H9 (cell line): ENCODE measurements at regions not wholly inside any gene's neighbourhood (a gene's known extent, or its start where the extent isn't known, plus 50 kb on each side); places are given as distances from the start of the nearest gene placed in this dataset.
A peak's percentile ranks its signal among the peaks of the same experiment; 100 is the strongest.

Experiments used
- DNase-seq: peaks from one replicate; pipeline ENCODE4 v3.0.0-alpha.2; 2017
- H2AFZ ChIP-seq: one replicate; pipeline ENCODE4 v1.6.1; 2013; ENCODE audit warnings: mild to moderate bottlenecking, low read length, control low read depth, moderate library complexity
- H2AK5ac ChIP-seq: 2 replicates; pipeline ENCODE4 v1.6.1; 2013; ENCODE audit warnings: low read length, control low read depth, mixed read lengths; ENCODE audit not compliant: insufficient read length
- H2BK120ac ChIP-seq: one replicate; pipeline ENCODE4 v1.6.1; 2013; ENCODE audit warnings: low read depth, mild to moderate bottlenecking, low read length, control low read depth, inconsistent platforms; ENCODE audit not compliant: poor library complexity, severe bottlenecking
- H2BK12ac ChIP-seq: 2 replicates; pipeline ENCODE4 v1.6.1; 2013; ENCODE audit warnings: low read length, control low read depth, mixed read lengths, low read depth; ENCODE audit not compliant: insufficient read length
- H2BK15ac ChIP-seq: 2 replicates; pipeline ENCODE4 v1.6.1; 2013; ENCODE audit warnings: low read depth, low read length, control low read depth
- H2BK20ac ChIP-seq: one replicate; pipeline ENCODE4 v1.6.1; 2013; ENCODE audit warnings: low read depth, mild to moderate bottlenecking, low read length, control low read depth, inconsistent platforms; ENCODE audit not compliant: poor library complexity, severe bottlenecking
- H2BK5ac ChIP-seq: 2 replicates; pipeline ENCODE4 v1.6.1; 2013; ENCODE audit warnings: low read length, control low read depth, mixed read lengths; ENCODE audit not compliant: insufficient read length
- H3K14ac ChIP-seq: 2 replicates; pipeline ENCODE4 v1.6.1; 2013; ENCODE audit warnings: low read length, control low read depth; ENCODE audit not compliant: insufficient read depth
- H3K18ac ChIP-seq: 2 replicates; pipeline ENCODE4 v1.6.1; 2013; ENCODE audit warnings: low read depth, mild to moderate bottlenecking, mixed read lengths, low read length, control low read depth; ENCODE audit not compliant: insufficient read length
- H3K23ac ChIP-seq: 2 replicates; pipeline ENCODE4 v1.6.1; 2013; ENCODE audit warnings: low read length, control low read depth, mixed read lengths, low read depth; ENCODE audit not compliant: insufficient read length
- H3K23me2 ChIP-seq: 2 replicates; pipeline ENCODE4 v1.6.1; 2013; ENCODE audit warnings: low read depth, mild to moderate bottlenecking, mixed read lengths, low read length, control low read depth; ENCODE audit not compliant: insufficient read length, poor library complexity, severe bottlenecking
- H3K27ac ChIP-seq: 2 replicates; pipeline ENCODE4 v1.5.1; 2013; ENCODE audit warnings: low read length, control low read depth, mixed read lengths, low read depth; ENCODE audit not compliant: insufficient read length
- H3K27me3 ChIP-seq: 2 replicates; pipeline ENCODE4 v1.6.1; 2013; ENCODE audit warnings: low read length, control low read depth, inconsistent platforms; ENCODE audit not compliant: insufficient read depth
- H3K4ac ChIP-seq: 2 replicates; pipeline ENCODE4 v1.6.1; 2013; ENCODE audit warnings: low read depth, mild to moderate bottlenecking, control low read depth, inconsistent platforms, low read length, moderate library complexity
- H3K4me1 ChIP-seq: 2 replicates; pipeline ENCODE4 v1.6.1; 2013; ENCODE audit warnings: low read length, control low read depth, inconsistent platforms; ENCODE audit not compliant: insufficient read depth
- H3K4me2 ChIP-seq: 2 replicates; pipeline ENCODE4 v1.6.1; 2013; ENCODE audit warnings: low read length, control low read depth, mixed read lengths; ENCODE audit not compliant: insufficient read length, insufficient read depth
- H3K56ac ChIP-seq: 2 replicates; pipeline ENCODE4 v1.6.1; 2013; ENCODE audit warnings: low read depth, mild to moderate bottlenecking, mixed read lengths, low read length, control low read depth; ENCODE audit not compliant: insufficient read length
- H3K79me1 ChIP-seq: 2 replicates; pipeline ENCODE4 v1.6.1; 2013; ENCODE audit warnings: low read depth, mild to moderate bottlenecking, moderate library complexity, low read length, control low read depth, inconsistent platforms; ENCODE audit not compliant: insufficient read depth, poor library complexity, severe bottlenecking
- H3K79me2 ChIP-seq: 2 replicates; pipeline ENCODE4 v1.6.1; 2013; ENCODE audit warnings: low read length, control low read depth, inconsistent platforms; ENCODE audit not compliant: insufficient read depth
- H3K9ac ChIP-seq: 2 replicates; pipeline ENCODE4 v1.6.1; 2013; ENCODE audit warnings: low read length, control low read depth, mixed read lengths; ENCODE audit not compliant: insufficient read length; ENCODE audit errors: extremely low read depth
- H3K9me3 ChIP-seq: one replicate; pipeline ENCODE4 v1.6.1; 2013; ENCODE audit warnings: low read depth, low read length, inconsistent platforms; ENCODE audit not compliant: control insufficient read depth
- H3T11ph ChIP-seq: one replicate; pipeline ENCODE4 v1.6.1; 2013; ENCODE audit warnings: mild to moderate bottlenecking, low read length, control low read depth, inconsistent platforms
- H4K20me1 ChIP-seq: one replicate; pipeline ENCODE4 v1.6.1; 2013; ENCODE audit not compliant: control insufficient read depth, insufficient read length, insufficient read depth
- H4K5ac ChIP-seq: 2 replicates; pipeline ENCODE4 v1.6.1; 2013; ENCODE audit warnings: low read depth, mild to moderate bottlenecking, mixed read lengths, low read length, control low read depth; ENCODE audit not compliant: insufficient read length
- H4K8ac ChIP-seq: replicated peaks from 2 replicates; pipeline ENCODE4 v1.6.1; 2013; ENCODE audit warnings: low read length, control low read depth, mixed read lengths, low read depth; ENCODE audit not compliant: insufficient read length
- H4K91ac ChIP-seq: 2 replicates; pipeline ENCODE4 v1.6.1; 2013; ENCODE audit warnings: low read depth, mild to moderate bottlenecking, moderate library complexity, mixed read lengths, low read length, control low read depth; ENCODE audit not compliant: insufficient read length
- H3K27ac Mint-ChIP-seq, 3 experiments: 2 replicates in 2 of 3; 3 replicates in 1 of 3; pipeline ENCODE4 v1.8.0; 2020 to 2021; ENCODE audit warnings: mixed read lengths in 3 of 3, mild to moderate bottlenecking in 1 of 3, moderate library complexity in 1 of 3
- H3K27me3 Mint-ChIP-seq: 2 replicates; pipeline ENCODE4 v1.8.0; 2021; ENCODE audit warnings: low read depth, mild to moderate bottlenecking, moderate library complexity, mixed read lengths
- H3K36me3 Mint-ChIP-seq, 3 experiments: 2 replicates in 2 of 3; 3 replicates in 1 of 3; pipeline ENCODE4 v1.8.0; 2020 to 2021; ENCODE audit warnings: low read depth in 3 of 3, mixed read lengths in 3 of 3; ENCODE audit not compliant: insufficient read depth in 1 of 3
- H3K4me1 Mint-ChIP-seq, 2 experiments: 2 replicates each; pipeline ENCODE4 v1.8.0; 2020; ENCODE audit warnings: mixed read lengths in 2 of 2
- H3K4me3 Mint-ChIP-seq, 2 experiments: 2 replicates in 1 of 2; 3 replicates in 1 of 2; pipeline ENCODE4 v1.8.0; 2020 to 2021; ENCODE audit warnings: mild to moderate bottlenecking in 2 of 2, mixed read lengths in 2 of 2, moderate library complexity in 1 of 2
- H3K9me3 Mint-ChIP-seq, 2 experiments: 2 replicates in 1 of 2; 3 replicates in 1 of 2; pipeline ENCODE4 v1.8.0; 2020; ENCODE audit warnings: mild to moderate bottlenecking in 2 of 2, mixed read lengths in 2 of 2, moderate library complexity in 1 of 2
- WGBS: extraction: QIAGEN DNeasy Blood & Tissue Kit; methylation state at CpG from one replicate; pipeline ENCODE4 v1.1.7; 2013; ENCODE audit warnings: missing lambda C conversion rate, low lambda C conversion rate, mixed read lengths; ENCODE audit not compliant: insufficient read length; ENCODE audit errors: extremely low coverage; 5-methylcytosine and 5-hydroxymethylcytosine counted together
- TF ChIP-seq, protein P1 (sequence below): fragments of 200-600 bp; sonication (generic); conservative IDR thresholded peaks from 3 replicates; pipeline ENCODE4 v1.8.0; 2021; ENCODE audit warnings: antibody characterized with exemption, mild to moderate bottlenecking

DNA sequence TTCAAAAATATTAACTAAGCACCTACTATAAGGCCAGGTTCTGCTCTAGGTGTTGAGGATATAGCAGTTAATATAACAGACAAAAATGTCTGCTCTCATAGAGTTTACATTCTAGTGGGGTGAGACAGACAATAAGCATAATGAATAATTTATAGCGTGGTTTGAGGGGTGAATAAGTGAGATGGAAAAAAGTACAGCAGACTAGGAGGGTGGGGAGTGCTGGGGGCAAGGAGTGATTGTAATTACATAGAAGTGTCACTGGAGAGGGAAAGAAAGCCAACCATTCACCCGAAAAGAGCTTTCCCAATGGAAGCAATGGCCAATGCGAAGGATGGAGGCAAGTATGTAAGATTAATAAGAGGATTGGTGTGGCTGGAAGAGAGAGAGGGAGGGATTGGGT lies 552.9 kb upstream of the KCNMB2 start:
- Histone ChIP-seq H2BK5ac (no peak overlapping the region), H2AFZ (no peak overlapping the region), H3K79me1 (no peaks in the 10 kb centered on the region), H3T11ph (no peak overlapping the region), H3K27ac (no peak overlapping the region), H3K23ac (no peak overlapping the region), H3K27me3 (no peaks in the 10 kb centered on the region), H3K9ac (no peak overlapping the region), H2BK120ac (no peak overlapping the region), H4K8ac (no peak overlapping the region), H3K23me2 (no peaks in the 10 kb centered on the region), H3K18ac (no peak overlapping the region), H2BK15ac (no peak overlapping the region), H4K5ac (no peak overlapping the region), H3K9me3 (no peaks in the 10 kb centered on the region), H4K91ac (no peak overlapping the region), H3K4ac (no peak overlapping the region), H2BK12ac (no peak overlapping the region), H2AK5ac (no peak overlapping the region), H3K4me2 (no peak overlapping the region), H3K56ac (no peak overlapping the region), H4K20me1 (no peaks in the 10 kb centered on the region), H3K4me1 (no peaks in the 10 kb centered on the region), H3K14ac (no peak overlapping the region), H3K79me2 (no peaks in the 10 kb centered on the region), H2BK20ac (no peak overlapping the region)
- H3K9me3 Mint-ChIP-seq = no peaks in the 10 kb centered on the region; a peak in 1 of 5 replicates
- TF ChIP-seq, protein P1, sequence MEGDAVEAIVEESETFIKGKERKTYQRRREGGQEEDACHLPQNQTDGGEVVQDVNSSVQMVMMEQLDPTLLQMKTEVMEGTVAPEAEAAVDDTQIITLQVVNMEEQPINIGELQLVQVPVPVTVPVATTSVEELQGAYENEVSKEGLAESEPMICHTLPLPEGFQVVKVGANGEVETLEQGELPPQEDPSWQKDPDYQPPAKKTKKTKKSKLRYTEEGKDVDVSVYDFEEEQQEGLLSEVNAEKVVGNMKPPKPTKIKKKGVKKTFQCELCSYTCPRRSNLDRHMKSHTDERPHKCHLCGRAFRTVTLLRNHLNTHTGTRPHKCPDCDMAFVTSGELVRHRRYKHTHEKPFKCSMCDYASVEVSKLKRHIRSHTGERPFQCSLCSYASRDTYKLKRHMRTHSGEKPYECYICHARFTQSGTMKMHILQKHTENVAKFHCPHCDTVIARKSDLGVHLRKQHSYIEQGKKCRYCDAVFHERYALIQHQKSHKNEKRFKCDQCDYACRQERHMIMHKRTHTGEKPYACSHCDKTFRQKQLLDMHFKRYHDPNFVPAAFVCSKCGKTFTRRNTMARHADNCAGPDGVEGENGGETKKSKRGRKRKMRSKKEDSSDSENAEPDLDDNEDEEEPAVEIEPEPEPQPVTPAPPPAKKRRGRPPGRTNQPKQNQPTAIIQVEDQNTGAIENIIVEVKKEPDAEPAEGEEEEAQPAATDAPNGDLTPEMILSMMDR = no peak
- no peaks in the 10 kb centered on the region for H3K27me3 Mint-ChIP-seq
- 100% methylated on average over 1 of the region's 3 CpGs for WGBS
- H3K4me3 Mint-ChIP-seq = no peak overlapping the region
- H3K36me3 Mint-ChIP-seq = no peaks in the 10 kb centered on the region
- no peak for DNase-seq
- no peaks in the 10 kb centered on the region for H3K4me1 Mint-ChIP-seq
- H3K27ac Mint-ChIP-seq = peak overlapping the region in 1 of 3 experiments; percentile 16; a peak in 1 of 7 replicates
